SH-SY5Y (cell line): ENCODE measurements at regions not wholly inside any gene's neighbourhood (a gene's known extent, or its start where the extent isn't known, plus 50 kb on each side); places are given as distances from the start of the nearest gene placed in this dataset.

ENCODE experiments used
- GATA2 ChIP-seq: IDR thresholded peaks from 2 replicates; pipeline ENCODE4 v1.6.1; 2011; ENCODE audit warnings: mild to moderate bottlenecking, low read depth, low read length
- GATA3 ChIP-seq: IDR thresholded peaks from 2 replicates; pipeline ENCODE4 v1.6.1; 2011; ENCODE audit warnings: low read depth, mild to moderate bottlenecking, low read length, moderate library complexity

GRCh38 chr1:48164571-48164970, 57.9 kb upstream of the SLC5A9 start:
- TF ChIP-seq GATA3 = no peak
- no peak for TF ChIP-seq GATA2

GRCh38 chr1:48160486-48161132, 61.9 kb upstream of the SLC5A9 start:
- TF ChIP-seq GATA2 = no peak
- TF ChIP-seq GATA3 = no peak

- TF ChIP-seq GATA2 (no peak), GATA3 (no peak)
These were observed 83.2 kb upstream of the SLC5A9 start for GRCh38 chr1:48139275-48139674.

GRCh38 chr1:48127735-48128685, 94.5 kb upstream of the SLC5A9 start:
- TF ChIP-seq GATA2 (no peak), GATA3 (no peak)

- no peak for TF ChIP-seq GATA3
- TF ChIP-seq GATA2 = no peak
These were observed 98.9 kb upstream of the SLC5A9 start for GRCh38 chr1:48123647-48124046.

- TF ChIP-seq GATA2 = no peak
- no peak for TF ChIP-seq GATA3
These were observed 100.6 kb upstream of the SLC5A9 start for GRCh38 chr1:48121955-48122354.

GRCh38 chr1:48120621-48121020, 101.9 kb upstream of the SLC5A9 start:
- TF ChIP-seq GATA3 = no peak
- no peak for TF ChIP-seq GATA2

- TF ChIP-seq GATA3 = no peak
- TF ChIP-seq GATA2 = no peak
These were observed 106.7 kb upstream of the SLC5A9 start for GRCh38 chr1:48115835-48116234.

GRCh38 chr1:48114596-48115382, 107.7 kb upstream of the SLC5A9 start:
- TF ChIP-seq GATA2 (no peak), GATA3 (no peak)

GRCh38 chr1:48109390-48110013, 112.3 kb upstream of the TRABD2B start:
- TF ChIP-seq GATA3 = no peak

GRCh38 chr1:48107516-48107915, 110.3 kb upstream of the TRABD2B start:
- TF ChIP-seq GATA2 = no peak
- no peak for TF ChIP-seq GATA3

- TF ChIP-seq GATA2 (no peak), GATA3 (no peak)
These were observed 108.9 kb upstream of the TRABD2B start for GRCh38 chr1:48106049-48106448.

GRCh38 chr1:48105165-48105564, 108.0 kb upstream of the TRABD2B start:
- no peak for TF ChIP-seq GATA2
- TF ChIP-seq GATA3 = no peak

GRCh38 chr1:48103495-48103894, 106.3 kb upstream of the TRABD2B start:
- no peak for TF ChIP-seq GATA2
- TF ChIP-seq GATA3 = no peak
